ENCODE measurements at regions not wholly inside any gene's neighbourhood (a gene's known extent, or its start where the extent isn't known, plus 50 kb on each side); places are given as distances from the start of the nearest gene placed in this dataset.

DNA sequence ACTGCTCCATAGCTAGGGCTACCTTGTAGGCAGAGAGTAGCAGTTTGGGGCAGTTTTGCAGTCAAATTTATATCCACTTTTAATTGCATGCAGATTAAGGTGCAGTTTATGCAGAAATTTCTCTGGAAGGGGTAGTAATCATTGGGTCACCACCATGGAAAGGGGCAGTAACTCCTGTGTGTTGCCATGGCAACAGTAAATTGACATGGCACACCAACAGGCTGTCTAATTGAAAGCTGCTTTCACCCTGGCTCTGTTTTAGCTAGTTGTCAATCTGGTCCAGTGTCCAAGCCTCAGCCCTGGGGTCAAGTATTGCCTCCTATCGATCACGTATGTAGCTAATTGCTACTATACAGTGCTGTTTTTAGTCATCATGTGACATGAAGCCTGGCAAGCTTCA is 786.1 kb upstream of the CNTN5 start:
- H3K27me3 ChIP-seq = no peaks in the 10 kb centered on the region
- no peaks in the 10 kb centered on the region for H3K9me3 ChIP-seq
- H3K36me3 ChIP-seq = no peaks in the 10 kb centered on the region
- H3K4me1 ChIP-seq = no peaks in the 10 kb centered on the region; the same call in 1 of the 2 replicates
- no peak for DNase-seq
- H3K4me3 ChIP-seq (ENCODE audit: low read depth, low read length) = no peak overlapping the region
- no peak for TF ChIP-seq CTCF (IDR thresholded peaks at IDR 0.05; ENCODE audit: low read depth, low read length)

GRCh38 chr11:98243897-98244296 is 776.9 kb upstream of the CNTN5 start:
- no peaks in the 10 kb centered on the region for H3K27me3 ChIP-seq

DNA sequence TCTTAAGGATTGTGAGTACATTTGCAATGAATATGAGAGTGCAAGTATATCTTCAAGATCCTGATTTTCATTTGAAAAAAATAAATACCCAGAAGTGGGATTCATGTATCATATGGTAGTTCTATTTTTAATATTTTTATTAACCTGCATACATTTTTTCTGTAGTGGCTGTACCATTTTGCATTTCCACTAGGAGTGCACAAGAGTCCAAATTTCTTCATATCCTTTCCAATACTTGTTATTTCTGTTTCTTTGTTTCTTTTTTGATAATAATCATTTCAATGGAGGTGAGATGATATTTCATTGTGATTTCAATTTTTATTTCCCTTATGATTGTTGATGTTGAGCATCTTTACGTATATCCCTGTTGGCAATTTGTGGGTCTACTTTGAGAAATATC is 759.8 kb upstream of the CNTN5 start:
- H3K27me3 ChIP-seq = no peaks in the 10 kb centered on the region
- H3K36me3 ChIP-seq = no peaks in the 10 kb centered on the region
- DNase-seq = no peak
- no peaks in the 10 kb centered on the region for H3K4me1 ChIP-seq
- peak; percentile 42 for TF ChIP-seq CTCF (IDR thresholded peaks at IDR 0.05; ENCODE audit: low read depth, low read length)
- no peak overlapping the region for H3K4me3 ChIP-seq (ENCODE audit: low read depth, low read length)
- H3K9me3 ChIP-seq = peaks cover 2% of the 10 kb centered on the region; the same call in 1 of the 2 replicates

More at GRCh38 chr11:98243897-98244296, 776.9 kb upstream of the CNTN5 start:
- no peaks in the 10 kb centered on the region for H3K36me3 ChIP-seq
- no peaks in the 10 kb centered on the region for H3K4me1 ChIP-seq
- DNase-seq = no peak
- no peak for TF ChIP-seq CTCF (IDR thresholded peaks at IDR 0.05; ENCODE audit: low read depth, low read length)
- H3K9me3 ChIP-seq = no peaks in the 10 kb centered on the region
- H3K4me3 ChIP-seq (ENCODE audit: low read depth, low read length) = no peak overlapping the region

GRCh38 chr11:98277251-98277912 is 743.4 kb upstream of the CNTN5 start:
- TF ChIP-seq CTCF (IDR thresholded peaks at IDR 0.05; ENCODE audit: low read depth, low read length) = no peak
- Histone ChIP-seq H3K27me3 (no peaks in the 10 kb centered on the region), H3K36me3 (no peaks in the 10 kb centered on the region), H3K4me1 (0 out of 2 replicates have a peak, but pooled peaks cover 4% of the 10 kb centered on the region), H3K4me3 (ENCODE audit: low read depth, low read length) (no peak overlapping the region), H3K9me3 (no peaks in the 10 kb centered on the region)
- DNase-seq = peak; percentile 19

DNA sequence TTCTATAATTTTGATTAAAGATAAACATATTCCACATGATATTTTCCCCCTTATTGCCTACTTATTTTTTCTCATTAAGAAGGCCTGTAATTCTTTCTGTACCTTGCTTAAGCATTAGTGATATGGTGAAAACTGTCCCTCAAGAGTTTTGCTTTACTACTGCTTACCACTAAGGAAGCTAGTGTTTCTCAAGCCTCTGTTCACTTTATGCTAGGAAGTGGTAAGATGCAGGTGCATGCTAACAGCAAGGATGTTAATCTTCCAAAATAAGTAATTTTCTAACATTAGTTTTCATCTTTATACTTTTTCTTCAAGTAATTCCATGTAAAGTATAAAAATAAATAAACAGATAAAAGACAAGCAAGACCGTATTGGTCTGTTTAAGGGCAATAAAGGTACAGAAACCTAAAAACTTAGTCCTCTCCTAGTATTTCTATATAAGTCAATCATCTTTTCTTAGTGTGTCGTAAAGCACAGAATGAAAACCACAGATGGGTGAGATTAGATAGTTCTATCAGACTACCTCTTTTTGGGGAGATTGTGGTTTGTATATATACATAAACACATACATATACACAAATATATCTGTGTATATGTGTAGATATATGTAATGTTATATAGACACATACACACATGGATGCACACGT is 731.0 kb upstream of the CNTN5 start:
- Histone ChIP-seq H3K4me3 (ENCODE audit: low read depth, low read length) (no peak overlapping the region), H3K27me3 (no peaks in the 10 kb centered on the region), H3K4me1 (no peaks in the 10 kb centered on the region), H3K9me3 (no peaks in the 10 kb centered on the region), H3K36me3 (no peaks in the 10 kb centered on the region)
- no peak for DNase-seq
- TF ChIP-seq CTCF (IDR thresholded peaks at IDR 0.05; ENCODE audit: low read depth, low read length) = no peak

Data from BE2C (cell line).